GM19467 (cell line): ENCODE measurements at regions not wholly inside any gene's neighbourhood (a gene's known extent, or its start where the extent isn't known, plus 50 kb on each side); places are given as distances from the start of the nearest gene placed in this dataset.

Experiments
- ATAC-seq: cut with Tn5 transposase; IDR thresholded peaks from one replicate; pipeline ENCODE4 v1.9.1; 2021; ENCODE audit warnings: mild to moderate bottlenecking, moderate library complexity; ENCODE audit not compliant: unreplicated experiment

DNA sequence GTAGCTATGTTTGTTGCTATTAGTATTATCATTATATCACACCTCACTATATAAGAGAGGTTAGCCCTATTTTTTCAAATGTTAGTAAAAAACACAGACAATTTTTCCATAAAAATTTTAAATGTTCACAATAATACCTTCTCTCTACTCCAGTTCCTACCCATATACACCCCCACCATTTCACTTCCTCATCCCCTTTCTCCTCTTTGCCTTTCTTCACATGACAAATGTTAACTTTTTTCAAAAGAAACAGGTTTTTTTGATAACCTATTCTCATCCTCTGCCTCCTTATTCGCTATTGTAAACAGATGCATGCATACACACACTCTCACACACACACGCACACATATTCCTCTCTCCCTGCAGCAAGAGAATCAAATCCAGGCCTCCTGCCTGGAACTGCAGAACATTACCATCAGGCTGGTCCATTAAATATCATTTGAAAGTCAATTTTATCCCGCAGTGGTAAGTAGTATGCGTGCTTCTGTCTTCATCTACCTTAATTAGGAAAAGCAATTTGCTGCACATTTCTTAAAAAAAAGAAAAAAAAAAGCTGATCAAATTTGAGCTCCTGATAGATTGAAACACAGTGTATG, 55.5 kb downstream of the MID1IP1 start:
- no peak for ATAC-seq

DNA sequence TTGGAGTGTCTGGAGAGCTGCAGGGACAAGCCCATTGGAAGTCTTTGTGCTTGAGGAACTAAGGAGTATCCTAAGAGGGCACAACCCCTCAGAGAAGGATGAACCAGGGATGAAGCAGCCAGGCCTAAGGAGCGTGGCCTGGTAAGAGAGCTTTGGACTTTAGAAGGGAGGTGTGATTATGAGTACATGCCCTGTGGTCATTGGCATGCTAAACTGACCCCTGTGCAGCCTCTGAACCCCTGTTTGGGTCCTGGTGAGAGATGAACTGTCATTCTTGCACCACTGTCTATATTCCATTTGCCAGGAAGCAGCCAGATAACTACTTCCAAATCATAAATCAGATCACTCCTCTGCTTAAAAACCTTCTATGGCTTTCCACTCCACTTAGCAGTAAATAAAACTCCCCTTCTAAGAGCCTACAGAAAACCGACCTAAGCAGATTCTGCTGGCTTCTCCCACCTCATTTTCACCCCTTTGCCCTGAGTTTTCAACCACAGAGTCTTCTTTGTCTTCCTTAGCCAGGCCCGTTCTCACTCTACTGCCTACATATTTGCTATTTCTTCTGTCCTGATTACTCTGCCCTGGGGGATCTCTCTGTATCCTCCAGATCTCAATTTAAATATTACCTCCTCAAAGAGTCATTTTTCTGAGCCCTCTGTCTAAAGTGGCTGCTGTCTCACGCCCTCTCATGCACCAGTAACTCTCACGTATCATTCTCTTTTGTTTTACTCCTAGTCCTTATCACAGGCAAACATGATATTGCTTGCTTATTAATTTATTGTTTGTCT, 56.7 kb downstream of the MID1IP1 start:
- ATAC-seq = no peak

DNA sequence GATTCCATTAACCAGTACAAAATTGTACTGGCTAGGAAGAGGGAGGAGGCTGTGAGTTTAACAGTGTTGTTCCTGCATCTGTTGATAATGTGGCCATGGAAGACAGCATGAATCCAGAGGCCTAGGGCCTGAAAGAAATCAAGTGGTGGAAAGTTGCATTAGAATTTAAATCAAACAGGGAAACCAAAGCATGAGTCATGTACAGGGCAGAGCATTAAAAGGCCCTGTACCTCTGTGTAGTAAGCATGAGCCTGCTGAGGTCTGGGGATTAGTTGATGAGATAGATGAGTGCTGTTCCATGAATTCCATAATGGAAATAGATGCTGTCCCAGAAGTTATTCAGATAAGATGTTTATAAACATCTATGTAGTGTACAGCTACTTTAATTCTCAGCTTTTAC, 58.3 kb downstream of the MID1IP1 start:
- ATAC-seq = no peak

DNA sequence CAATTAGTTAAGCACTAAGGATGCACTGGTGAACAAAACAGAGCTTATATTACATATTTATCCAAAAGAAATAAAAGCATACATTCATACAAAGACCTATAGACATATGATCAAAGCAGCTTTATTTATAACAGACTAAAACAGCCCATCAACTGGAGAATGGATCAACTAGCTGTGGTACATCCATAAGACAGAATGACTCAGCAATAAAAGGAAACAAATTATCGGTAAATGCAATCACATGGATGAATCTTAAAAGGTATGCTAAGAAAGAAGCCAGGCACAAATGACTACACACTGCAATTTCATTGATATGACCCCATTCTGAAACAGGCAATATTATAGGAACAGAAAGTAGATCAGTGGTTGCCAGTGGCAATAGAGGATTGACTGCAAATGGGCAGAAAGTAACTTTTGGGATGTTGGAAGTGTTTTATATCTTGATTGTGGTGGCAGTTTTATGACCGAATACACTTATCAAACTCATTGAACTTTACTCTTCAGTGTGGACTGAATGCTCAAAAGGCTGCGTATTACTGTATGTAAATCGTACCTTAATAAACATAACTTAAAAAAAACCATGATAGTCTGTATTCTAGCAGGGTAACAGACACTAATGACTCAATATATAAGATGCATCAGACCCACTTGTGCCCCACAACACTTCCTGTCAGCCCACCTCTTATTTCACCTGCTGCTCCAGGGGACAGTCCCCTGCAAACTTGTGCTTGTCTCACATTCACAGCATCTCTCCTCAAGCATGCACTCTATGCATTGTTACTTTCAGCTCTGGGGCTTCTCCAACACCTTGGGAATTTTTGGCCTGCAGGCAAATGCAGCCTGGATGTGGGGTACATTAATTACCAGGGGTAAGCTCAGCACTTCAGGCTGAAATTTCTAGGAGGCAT, 59.1 kb downstream of the MID1IP1 start:
- no peak for ATAC-seq

DNA sequence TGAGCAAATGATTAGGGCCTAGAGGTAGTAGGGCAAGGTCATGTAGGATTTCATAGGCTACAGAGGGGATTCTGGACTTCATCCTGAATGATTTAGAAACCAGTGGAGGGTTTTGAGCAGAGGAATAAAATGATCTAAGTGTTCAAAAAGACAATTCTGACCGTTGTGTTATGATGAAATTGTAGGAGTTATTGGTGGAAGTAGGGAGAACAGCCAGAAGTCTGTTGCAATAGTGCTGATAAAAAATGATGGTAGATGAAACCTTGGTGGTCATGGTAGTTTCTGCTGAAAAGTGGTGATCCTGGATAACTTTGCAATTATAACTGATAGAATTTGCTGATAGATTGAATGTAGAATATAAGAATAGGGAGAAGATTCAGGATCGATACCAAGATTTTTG, 60.2 kb downstream of the MID1IP1 start:
- ATAC-seq = no peak

DNA sequence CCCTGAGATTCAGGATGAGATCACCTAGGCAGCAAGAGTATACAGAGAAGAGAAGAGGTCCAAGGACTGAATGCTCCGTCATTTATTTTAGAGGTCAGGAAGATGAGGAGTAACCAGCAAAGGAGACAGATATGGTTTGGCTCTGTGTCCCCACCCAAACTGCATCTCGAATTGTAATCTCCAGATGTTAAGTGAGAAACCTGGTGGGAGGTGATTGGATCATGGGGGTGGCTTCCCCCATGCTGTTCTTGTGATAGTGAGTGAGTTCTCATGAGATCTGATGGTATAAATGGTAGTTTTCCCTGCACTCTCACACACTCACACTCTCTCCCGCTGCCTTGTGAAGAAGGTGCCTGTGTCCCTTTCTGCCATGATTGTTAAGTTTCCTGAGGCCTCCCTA, 60.8 kb downstream of the MID1IP1 start:
- ATAC-seq = no peak

DNA sequence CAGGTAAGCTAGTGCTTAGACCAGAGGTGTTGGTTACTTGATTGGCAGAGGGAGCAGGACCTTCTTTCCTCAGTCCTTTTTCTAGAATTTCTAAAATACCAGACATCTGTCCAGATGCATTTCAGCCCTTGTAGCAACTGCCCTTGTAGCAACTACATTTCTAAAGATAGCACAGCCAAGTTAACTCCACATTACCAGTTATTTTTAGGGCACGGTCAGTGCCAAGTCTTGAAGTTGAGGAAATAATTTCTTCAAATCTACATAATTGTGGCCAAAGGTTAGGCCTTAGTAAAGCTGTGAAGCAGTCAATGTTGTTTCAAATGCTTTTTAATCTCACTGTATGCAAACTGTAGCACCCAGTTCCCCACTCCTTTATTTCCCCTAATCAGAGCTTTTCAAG, 62.9 kb downstream of the MID1IP1 start:
- ATAC-seq = no peak

DNA sequence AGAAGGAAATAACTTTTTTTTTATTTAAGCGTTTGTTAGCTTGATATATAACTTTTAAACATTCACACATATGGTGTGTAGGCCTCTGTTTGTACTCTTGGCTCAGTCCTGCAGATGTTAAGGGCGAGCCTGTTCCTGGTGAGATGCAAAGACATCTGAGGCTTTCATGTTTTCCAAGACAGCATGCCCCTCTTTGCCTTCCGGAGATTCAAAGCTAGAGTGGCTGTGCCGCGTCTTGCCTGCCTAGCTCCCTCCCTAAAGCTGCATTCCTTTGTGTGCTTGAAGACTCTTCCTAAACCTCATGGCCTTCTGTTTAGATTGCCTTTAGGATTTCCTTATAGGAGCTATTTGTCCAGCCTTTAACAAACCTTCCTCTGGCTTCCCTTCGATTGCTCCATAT, 67.1 kb downstream of the MID1IP1 start:
- ATAC-seq = no peak

DNA sequence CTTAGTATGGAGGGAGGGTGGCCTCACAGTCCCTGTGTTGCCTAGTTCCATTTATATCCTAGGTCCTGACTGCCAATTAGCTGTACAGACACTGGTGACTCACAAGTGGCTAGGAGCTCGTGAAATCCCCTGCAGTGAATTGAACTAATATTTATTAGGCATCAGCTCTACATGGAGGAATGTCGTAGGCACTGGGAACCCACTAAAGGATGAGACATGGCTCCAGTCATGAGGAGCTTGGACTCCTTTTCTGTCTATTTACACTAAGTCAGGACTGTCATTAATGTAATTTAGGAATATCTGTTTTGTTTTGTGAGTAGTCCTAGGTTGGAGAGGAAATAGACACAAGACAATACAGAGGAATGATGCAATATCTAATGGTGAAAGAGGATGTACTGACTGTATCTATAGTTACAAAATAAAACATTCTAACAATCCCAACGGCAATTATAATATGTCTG, 67.7 kb downstream of the MID1IP1 start:
- no peak for ATAC-seq

DNA sequence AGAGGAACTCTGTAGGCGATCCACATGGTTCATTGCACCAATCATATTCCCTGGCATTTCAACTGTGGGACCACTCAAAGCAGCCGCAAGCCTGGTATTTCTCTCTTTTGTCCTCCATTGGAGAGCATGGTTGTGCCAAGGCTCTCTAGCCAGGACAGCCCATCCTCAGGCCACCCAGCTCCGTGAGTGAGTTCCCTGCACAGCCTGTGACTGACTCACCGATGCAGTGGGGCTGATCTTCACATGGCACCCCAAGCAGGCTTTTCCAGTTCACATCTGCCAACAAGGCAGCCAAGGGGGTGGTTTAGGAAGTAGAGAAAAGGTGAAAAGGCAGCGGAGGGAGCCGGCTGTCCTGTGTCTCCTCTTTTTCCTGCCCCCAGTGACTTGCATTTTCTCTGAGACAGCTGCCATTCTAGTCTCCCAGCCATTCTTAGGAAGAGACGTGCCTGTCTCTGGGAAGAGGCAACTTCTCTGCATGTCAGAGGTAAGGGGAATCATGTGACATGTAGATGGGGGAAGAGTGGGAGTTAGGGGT, 69.2 kb downstream of the MID1IP1 start:
- ATAC-seq = no peak

DNA sequence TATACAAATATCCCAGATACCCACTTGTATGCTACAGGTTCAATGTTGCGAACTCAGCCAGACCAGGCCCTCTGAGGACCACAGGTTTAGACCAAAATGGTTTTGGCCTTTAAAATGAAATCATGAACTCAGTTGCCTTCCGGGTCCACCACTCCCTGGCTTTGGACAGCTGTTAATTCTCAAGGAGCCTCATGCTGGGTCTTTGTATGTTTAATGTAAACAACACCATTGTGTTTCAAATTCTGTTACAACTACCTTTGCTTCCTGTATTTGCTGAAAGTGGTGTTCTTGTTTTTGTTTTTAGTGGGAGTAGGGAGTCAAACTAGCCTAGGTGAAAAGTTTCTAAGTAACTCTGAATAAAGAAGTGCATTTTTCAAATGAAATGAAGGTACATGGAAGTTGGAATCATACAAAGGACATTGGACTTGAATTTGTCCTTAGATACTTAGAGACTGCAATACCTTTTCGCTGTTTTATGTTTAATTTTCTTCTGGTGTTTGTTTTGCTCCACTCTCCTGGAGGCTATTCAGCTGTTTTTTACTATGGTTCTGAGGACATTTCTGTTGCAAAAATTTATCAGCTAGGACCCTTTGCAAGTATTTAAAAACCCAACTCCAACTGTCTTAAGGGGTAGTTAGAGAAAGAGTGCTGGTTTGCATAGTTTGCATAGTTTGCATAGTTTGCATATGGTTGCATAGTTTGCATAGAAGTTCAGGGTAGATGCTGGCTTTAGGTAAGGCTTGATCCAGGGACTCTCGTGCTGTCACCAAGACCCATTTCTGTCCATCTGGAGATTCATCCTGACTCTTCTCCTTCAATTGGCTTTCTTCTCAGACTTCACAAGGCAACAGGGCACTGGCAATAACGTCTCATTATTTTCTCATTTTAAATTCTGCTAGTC, 70.1 kb downstream of the MID1IP1 start:
- no peak for ATAC-seq

DNA sequence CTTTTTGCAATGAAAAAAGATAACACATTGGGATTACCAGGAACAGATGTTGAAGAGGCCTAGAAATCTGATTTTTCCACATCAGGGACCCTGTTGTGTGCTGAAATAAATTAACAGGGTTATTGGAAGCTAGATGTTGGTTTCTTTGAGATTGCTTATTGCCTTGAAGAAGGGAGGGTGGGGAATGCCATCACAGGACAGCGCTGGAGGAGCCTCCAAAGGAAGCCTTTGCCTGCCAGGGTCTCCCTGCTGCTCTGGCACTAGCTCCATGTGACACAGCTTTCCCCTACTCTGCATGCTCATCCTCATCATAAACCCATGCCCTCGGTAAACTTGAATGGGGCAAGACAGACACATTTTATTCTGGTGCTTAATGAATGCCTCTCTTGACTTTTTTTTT, 76.1 kb downstream of the MID1IP1 start:
- ATAC-seq = no peak

DNA sequence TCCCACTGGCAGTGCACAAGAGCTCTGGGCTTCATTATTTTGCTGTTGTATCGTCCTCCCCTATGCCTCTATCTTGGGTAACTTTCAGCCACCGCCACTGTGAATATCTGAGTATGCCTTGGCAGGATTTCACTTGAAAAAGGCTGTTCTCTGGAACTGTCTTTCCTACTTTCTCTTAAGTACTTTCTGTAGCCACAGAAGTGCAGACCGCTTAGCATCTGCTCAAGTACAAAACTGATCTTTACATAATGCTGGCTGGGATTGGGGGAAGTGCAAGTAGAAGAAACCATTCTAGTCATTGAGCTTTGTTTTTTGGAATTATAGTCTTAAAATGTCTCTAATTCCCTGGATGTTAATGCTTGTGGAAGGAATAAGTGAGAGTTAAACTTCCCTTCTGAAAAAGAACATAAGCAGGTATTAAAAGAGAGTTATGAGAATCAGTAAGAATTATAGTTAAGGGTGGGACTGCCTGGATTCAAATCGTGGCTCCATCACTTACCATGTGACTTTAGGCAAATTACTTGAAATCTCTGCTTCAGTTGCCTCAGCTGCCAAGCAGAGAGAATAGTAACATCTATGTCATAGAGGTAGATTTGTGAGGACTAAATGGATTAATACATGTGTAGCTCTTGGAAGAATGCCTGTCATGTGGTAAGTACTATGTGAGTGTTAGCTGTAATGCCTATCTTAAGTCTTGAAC, 77.5 kb downstream of the MID1IP1 start:
- no peak for ATAC-seq

DNA sequence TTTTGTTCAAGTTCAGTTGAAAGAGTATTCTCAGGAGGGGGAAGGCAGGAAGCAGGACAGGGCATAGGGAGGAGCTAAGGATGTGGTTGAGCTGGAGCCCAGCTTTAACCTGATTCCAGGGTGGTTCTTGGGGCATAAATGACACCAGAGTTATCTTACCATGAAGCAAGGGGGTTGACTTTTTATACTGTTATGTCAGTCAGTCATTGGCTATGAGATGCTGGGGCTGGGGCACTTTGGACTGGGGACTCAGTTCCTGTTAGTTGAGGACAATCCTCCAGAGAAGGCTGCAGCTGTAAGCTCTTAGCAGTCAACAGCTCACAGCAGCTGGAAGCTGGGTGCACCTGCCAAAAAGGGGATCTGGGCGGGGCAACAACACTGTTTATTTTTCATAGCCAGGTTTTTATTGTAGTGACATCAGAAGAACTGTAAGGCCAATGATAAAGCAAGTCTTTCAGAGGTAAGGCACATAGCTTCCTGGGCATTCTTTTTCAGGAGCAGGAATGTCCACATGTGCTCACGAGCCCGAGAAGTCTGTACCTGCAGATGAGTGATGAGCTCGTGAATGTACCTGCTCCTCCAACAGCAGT, 78.5 kb downstream of the MID1IP1 start:
- peak; percentile 62 for ATAC-seq

DNA sequence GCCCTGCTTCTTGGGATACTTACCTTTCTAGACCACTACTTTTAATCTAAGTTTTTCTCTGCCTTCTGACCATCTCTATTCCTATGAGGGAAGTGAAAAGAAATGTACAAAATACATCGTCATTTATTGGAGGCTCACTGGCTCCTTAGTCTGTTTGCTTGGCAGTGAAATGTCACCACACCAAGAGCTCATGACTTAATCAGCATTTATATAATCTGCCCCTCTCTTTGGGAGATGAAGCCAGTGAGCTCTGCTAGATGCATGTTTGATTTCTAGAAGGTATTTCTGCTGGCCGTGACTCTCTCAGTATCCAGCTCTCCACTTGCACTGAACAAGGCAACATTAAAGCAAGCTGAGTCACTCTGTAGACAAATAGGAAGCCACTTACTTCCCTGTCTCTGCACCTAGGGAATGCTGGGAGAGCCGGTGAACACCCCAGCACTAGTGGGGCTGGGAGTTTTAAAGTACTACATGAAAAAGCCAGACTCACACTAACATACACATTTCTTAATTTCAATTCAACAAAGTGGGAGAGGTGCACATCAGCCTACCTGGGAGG, 79.1 kb downstream of the MID1IP1 start:
- ATAC-seq = no peak

DNA sequence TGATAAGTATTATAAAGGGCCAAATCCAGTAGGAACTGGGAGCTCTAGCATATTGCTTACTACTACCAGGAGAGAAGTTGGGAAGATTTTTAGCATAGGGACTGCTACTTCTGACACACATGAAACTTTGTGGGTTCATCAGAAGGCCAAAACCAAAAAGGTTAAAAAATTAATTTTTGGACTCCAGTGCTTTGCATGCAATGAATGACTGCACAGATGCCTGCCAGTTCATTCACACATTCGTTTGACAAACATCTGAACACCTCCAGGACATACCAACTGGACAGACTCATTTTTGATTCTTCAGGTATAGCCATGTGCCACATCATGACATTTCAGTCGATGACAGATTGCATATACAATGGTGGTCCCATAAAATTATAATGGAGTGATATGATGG, 79.8 kb downstream of the MID1IP1 start:
- no peak for ATAC-seq

DNA sequence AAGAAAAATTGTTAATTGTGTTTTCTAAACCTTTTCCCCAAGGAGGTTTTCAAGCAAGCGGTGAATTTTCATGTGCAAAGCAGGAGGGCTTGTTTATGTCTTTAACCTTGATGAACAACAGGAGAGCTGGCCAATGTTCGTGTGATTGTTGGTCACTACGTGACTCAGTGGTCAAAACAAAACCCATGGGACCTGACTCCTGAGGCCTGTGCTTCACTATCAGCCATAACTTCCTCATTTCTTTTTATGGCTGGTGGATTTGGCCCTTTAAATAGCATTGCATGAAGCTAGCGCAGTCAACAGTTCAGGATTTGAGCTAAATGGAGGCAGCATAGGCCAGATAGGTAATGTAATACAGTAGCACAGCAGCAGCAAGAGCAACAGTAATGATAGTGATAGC, 80.5 kb downstream of the MID1IP1 start:
- no peak for ATAC-seq

DNA sequence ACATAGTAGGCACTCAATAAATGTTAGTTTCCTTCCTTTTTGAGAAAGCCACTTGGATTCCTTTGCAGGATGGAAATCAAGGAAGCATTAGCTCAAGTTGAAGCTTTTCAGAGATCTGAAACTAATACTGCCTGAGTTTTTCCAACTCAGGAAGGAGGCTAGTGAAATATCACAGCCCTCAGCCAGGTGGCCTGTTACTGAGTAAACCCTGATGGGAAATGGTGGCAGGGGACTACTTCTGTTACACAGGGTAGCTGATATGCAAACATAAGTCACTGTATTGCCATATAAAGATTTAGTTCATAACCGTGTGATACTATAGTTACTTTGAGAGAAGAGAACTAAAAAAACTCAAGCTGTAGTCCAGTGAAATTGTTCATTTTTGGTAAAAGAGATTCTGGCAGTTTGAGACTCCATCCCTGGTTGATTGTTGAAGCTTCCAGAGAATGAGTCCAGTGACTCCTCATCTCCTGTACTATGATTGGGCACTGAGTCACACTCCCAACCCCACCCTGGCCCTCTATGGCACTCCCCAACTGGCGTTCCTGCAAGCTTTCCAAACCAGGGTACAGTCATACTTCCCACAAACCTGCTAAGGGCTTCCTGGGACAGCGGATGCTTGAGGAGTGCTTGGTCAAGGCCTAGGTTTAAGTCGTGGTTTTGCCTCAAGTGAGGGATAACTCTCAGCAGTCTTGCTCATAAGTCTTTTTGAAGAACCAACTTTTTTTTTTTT, 81.8 kb downstream of the MID1IP1 start:
- no peak for ATAC-seq
